ENCODE measurements at regions not wholly inside any gene's neighbourhood (a gene's known extent, or its start where the extent isn't known, plus 50 kb on each side); places are given as distances from the start of the nearest gene placed in this dataset.

DNA sequence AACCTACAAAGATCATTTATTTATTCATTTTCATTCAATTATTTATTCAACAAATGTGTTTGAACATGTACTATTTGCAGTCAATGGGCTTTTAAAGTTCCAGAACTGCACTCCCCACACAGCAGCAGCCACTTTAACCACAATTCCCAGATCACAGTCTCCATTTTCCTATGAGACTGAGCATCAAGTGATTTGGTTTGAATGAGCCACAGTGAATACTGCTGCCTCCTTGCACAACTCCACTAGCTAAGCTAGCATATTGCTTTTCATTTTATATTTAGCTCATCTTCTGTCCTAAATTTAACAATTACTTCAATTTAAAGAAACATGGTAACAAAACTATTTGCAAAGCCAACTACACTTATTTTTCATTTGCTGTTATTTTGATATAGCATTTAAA, 353.4 kb upstream of the VRK2 start:
- TF ChIP-seq CTCF (IDR thresholded peaks at IDR 0.05) (no peak), POLR2A (IDR thresholded peaks at IDR 0.05) (no peak)

All from esophagus squamous epithelium (tissue), 4 donors.